ENCODE measurements at regions not wholly inside any gene's neighbourhood (a gene's known extent, or its start where the extent isn't known, plus 50 kb on each side); places are given as distances from the start of the nearest gene placed in this dataset.

GRCh38 chr2:222797871-222798270 lies 63.0 kb upstream of the ACSL3 start:
- no peak for DNase-seq (ENCODE audit: low spot score)

- DNase-seq (ENCODE audit: low spot score) = no peak
These were observed 62.3 kb upstream of the ACSL3 start for GRCh38 chr2:222798528-222798927.

- no peak for DNase-seq (ENCODE audit: low spot score)
These were observed 61.4 kb upstream of the ACSL3 start for GRCh38 chr2:222799262-222799918.

- no peak for DNase-seq (ENCODE audit: low spot score)
These were observed 58.2 kb upstream of the ACSL3 start for GRCh38 chr2:222802514-222803196.

GRCh38 chr2:222804351-222804750 lies 56.5 kb upstream of the ACSL3 start:
- DNase-seq (ENCODE audit: low spot score) = no peak

- DNase-seq (ENCODE audit: low spot score) = peak; percentile 19
These were observed 55.1 kb upstream of the ACSL3 start for GRCh38 chr2:222805591-222806304.

- DNase-seq (ENCODE audit: low spot score) = no peak
These were observed 54.2 kb upstream of the ACSL3 start for GRCh38 chr2:222806526-222807137.

GRCh38 chr2:222807431-222807830 lies 53.4 kb upstream of the ACSL3 start:
- no peak for DNase-seq (ENCODE audit: low spot score)

- no peak for DNase-seq (ENCODE audit: low spot score)
These were observed 51.3 kb upstream of the ACSL3 start for GRCh38 chr2:222809582-222809981.

GRCh38 chr2:222810044-222810443 lies 50.8 kb upstream of the ACSL3 start:
- DNase-seq (ENCODE audit: low spot score) = no peak

Data from NAMALWA (cell line).